Ramos (cell line): ENCODE measurements at regions not wholly inside any gene's neighbourhood (a gene's known extent, or its start where the extent isn't known, plus 50 kb on each side); places are given as distances from the start of the nearest gene placed in this dataset.
"Not testable (repeated sequence)": the region's sequence is repeated elsewhere in the genome, so short reads cannot be mapped to it uniquely, and the experiment has no call there.

ENCODE experiments used
- in situ Hi-C: fragments of 300-500 bp; cut with MboI; formaldehyde crosslinking; loops from one replicate; pipeline ENCODE4 v1.14.3; 2022; ENCODE audit warnings: low sequenced_read_pairs; ENCODE audit not compliant: unreplicated experiment

DNA sequence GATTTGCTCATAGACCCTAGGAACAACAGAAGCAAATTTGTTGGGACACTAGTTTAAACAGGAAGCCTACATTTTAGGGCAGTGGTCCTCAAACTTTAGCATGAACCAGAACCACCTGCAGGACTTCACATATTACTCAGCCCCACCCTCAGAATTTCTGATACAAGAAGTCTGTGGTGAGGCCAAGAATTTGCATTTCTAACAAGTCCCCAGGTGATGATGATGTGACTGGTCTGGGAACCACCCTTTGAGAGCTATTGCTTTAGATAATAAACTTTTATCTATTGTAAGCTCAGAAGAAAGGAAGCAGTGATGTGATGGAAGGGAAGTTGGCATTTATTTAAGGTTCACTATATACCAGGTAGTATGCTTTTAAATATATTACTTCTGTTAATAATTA lies 194.0 kb downstream of the FAM181B start:
- in situ Hi-C loops = no loop called here

DNA sequence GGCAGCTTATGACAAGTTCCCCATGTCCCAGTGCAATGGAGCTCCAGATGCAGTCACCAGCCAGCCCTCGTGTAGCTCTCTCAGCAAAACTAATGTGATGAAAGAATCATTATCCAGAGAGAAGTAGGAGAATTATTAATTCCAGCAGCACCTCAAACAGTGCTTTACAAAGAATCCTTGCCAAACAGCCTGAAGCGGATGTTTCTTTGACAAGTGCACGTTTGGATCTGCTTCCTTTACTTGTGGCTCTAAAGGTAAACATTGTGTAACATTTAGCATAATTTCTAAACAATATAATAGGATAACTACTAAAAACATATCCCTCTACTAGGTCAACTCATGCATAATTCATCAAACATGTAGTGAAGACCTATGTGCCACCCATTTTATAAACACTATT lies 197.0 kb downstream of the FAM181B start:
- in situ Hi-C loops = no loop called here

DNA sequence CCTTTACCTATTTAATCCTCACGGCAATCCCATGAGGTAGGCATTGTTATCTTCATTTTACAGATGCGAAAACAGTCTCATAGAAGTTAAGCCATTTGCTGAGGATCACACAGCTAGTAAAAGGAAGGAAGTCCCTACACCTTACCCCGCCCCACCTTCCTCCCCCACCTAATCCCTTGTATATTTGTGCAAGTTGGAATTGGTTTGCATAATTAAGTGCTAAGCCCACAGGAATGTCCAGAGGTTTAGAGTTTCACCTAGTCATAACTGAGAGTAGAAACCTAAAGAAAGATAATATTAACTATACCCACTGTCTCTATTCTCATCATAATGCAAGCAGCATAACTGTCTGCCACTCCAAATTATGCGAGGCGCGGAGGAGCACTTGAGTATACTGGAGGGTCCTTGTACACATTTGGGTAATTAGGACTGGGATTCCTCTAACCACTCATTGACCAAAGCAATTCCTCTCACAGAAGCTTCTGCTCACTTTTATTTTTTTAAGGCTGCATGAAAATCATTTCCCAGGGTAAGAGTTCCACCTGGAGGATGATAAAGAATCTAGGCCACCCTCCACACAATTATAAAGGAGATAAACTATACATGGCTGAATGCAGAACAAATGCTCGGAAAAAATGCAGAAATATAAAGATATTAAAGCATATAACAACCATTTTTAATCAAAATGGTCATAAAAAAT lies 199.9 kb downstream of the FAM181B start:
- in situ Hi-C loops = no loop called here

DNA sequence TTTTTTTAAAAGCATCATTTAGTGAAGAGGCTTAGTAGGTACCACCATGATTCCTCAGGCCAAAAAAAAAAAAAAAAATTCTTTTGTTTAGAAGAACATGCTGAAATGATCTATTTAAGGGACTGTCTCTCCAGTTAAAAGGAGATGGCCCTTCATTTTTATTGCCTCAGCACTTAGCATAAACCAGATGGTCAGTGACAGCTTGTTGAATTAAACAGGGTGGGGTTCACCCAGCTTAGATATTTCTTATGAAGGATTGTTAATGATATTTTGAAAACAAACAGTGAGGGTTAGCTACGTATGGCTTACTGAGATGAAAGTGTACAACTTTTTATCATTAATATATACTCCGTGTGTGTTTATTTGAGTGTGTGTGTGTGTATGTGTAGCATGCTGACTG lies 203.7 kb downstream of the FAM181B start:
- in situ Hi-C loops = no loop called here

DNA sequence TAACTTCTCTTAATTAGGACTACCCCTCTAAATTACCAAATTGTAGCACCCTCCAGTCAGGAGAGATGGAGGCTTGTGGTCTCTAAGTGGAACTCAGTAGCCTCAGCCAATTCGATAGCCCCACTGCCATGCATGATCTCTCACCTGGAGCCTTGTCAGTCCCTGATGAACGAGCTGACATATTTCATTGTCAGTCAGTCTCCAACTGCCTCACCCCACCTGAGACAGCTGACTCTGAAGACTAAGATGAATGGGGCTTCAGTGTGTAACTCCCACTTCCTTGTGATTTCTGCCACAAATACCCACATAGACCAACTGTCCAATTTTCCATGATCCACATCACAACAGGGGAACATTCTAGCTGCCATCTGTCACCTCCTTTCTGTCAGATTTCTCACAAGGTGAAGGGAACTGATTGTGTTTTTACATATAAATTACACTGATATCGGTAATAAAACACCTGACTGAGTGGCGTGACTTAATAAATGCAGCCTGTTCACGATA lies 206.5 kb downstream of the FAM181B start:
- in situ Hi-C loops = no loop called here

DNA sequence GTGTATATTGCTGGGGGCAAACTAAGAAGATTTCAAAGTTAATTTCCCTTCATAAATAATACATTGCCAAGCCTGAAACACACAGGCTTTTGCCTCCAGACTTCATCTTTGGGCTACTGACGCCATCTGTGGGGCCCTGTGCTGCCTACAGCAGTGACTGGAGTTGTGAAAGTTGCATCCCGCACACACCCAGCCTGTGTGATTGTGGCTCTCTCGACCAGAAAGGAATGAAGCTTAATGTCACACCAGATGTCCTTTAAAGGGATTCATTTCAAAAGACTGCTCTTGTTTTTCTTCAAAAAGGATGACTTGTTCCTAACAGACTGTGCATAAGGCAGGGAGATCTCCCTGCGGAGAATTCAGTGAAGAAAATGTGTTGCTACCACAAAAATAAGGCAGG lies 210.5 kb downstream of the FAM181B start:
- in situ Hi-C loops = no loop called here

DNA sequence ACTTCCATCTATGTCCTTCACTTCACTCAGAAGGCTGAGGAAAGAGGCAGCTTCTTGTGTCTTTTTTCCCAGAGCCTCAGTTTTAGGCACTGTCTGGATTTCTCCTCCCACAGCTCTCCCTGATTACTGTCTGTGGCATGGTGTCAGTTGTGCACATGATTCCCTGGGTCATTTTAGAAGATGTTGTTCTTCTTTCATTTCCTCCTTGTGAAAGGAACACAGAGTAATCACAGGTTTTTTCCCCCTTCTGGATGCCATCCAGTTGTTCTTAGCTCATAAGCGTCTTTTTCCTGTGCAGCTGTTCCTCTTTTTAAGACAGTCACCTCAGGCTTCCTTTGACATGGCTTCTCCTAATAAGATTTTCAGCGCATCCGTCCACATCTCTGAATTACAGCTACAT lies 212.2 kb downstream of the FAM181B start:
- in situ Hi-C loops = no loop called here

DNA sequence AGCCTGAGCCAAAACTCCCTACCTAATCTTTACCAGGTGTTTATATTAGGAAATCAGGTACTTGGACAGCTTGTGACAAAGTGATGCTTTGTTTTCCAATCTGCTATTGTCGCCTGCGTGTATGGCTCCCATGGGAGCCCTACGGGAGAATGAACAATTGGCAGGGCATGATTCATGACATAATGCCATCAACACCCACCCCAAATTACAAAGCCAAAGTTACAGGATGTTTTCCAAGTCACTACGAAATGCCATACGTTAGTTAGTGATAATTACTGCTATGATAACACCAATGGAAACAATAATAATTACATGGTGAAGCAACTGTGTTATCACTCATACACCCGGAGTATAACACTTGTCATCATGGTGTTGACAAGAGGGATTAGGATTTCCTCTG lies 226.4 kb downstream of the FAM181B start:
- in situ Hi-C loops = no loop called here

DNA sequence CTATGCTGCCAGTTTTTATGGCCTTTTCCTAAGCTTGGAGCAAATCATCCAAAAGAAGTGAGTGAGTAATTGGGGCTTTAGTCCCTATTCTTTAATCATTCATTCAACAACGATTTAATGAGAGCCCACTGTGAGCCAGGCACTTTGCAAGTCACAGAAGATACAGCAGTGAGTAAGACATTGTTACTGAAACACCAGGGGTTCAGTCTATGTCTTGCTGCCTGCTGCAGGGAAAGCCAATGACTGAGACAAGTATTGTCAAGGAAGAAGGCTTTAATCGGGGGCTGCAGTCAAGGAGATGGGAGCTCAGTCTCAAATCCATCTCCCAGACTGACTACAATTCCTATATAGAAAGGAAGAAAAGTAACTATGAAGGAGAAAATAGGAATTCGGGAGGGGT lies 228.3 kb downstream of the FAM181B start:
- in situ Hi-C loops = no loop called here

DNA sequence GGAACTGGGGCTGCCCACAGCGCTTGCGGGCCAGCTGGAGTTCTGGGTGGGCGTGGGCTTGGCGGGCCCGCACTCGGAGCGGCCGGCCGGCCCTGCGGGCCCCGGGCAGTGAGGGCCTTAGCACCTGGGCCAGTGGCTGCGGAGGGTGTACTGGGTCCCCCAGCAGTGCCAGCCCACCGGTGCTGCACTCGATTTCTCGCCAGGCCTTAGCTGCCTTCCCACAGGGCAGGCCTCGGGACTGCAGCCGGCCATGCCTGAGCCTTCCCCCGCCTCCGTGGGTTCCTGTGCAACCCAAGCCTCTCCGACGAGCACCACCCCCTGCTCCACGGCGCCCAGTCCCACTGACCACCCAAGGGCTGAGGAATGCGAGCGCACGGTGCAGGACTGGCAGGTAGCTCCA lies 232.5 kb downstream of the FAM181B start:
- in situ Hi-C loops = not testable (repeated sequence)

DNA sequence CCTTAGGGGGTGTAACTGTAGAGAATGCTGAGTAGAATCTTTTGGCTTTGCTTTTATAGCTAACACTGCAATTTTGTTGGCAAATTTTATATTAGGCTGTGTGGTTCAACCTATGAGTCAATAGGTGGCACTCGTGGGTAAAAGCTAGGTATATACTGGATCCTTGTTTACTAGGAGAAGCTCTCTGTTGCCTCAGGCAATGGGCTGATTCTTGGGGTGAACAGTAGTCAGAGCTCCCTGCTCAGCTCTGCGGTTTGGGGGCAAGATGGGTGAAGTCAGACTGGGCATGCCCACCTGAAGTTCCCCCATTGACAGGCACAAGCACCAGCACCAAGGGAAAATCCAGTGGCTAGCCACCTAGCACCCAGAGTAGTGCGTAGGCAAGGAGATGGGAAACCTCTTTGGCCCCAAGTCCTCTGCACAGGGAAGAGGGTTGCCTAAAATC lies 238.7 kb downstream of the FAM181B start:
- in situ Hi-C loops = no loop called here

DNA sequence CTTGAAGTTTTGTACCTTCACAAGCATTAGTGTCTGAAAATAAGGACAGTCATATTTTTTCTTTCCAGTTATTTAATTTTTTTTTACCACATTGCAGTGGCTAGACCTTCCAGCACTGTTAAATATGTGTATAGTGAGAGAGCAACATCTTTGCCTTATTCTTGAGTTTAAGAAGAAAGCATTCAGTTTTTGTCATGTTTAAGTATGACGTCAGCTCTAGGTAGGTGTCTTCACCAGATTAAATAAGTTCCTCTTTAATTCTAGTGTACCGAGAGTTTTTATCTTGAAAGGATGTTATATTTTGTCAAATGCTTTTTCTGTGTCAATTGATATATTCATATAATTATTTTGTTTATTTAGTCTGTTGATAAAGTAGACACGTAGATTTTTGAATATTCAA lies 258.8 kb downstream of the FAM181B start:
- in situ Hi-C loops = no loop called here

DNA sequence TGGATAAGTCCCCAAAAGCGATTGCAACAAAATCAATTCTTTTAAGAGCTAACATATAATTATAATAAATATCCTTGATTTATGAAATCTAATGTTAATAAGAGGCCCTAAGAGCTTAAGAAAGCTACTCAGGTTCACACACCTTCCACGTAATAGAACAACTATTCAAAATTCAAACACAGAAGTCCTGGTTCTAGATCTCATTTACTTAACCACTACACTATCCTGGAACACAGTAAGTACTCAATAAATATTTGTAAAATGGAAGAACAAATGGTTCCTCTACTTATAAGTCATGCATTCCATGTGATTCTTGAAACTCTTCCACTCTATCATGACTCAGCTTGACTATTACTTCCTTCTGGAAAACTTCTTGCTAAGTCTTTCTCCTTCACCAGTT lies 268.2 kb downstream of the FAM181B start:
- in situ Hi-C loops = no loop called here

DNA sequence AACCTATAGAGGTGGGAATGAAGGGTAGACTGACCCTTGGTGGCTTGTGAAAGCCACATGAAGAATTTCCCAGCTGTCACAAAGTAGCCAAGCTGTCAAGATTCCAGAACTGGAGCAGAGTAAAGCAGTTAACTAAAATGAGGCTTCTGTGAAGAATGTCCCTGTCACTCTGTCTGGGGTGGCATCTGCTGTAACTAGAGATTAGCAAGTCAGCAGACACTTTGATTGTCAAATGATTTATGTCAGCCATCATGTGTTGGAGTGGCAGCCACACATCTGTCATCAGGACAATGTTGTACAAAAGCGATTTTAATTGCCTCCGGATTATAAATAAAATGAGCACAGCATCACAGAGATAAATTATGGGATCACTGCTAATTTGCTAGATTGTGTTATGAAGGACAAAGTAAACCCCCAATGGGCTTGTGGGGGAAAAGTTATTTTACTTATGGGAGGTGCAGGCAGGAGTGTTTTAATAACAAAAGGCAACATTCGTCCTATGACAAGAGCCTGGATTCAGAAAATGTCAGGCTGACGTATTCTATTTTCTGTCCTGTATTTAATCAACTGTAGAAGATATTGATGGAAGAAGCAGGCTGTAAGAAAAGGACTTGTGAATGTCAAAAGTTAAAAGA lies 270.9 kb downstream of the FAM181B start:
- in situ Hi-C loops = no loop called here

DNA sequence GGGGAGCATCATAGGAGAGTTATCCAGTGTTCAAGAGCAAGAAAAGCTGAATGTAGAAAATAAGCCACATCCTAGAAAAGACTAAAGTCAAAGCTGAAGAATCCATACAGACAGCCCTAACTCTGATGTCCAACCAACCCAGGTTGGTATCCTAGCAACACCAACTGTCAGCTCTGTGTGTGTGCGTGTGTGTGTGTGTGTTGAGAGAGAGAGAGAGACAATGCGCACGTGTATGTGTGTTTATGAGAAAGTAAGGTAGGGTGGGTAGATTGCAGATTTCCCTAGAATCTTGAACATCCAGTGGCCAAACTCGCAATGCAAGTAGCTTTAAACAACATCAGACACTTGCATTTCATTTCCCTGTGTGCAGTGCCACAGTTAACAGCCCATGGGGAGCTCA lies 274.9 kb downstream of the FAM181B start:
- in situ Hi-C loops = no loop called here

DNA sequence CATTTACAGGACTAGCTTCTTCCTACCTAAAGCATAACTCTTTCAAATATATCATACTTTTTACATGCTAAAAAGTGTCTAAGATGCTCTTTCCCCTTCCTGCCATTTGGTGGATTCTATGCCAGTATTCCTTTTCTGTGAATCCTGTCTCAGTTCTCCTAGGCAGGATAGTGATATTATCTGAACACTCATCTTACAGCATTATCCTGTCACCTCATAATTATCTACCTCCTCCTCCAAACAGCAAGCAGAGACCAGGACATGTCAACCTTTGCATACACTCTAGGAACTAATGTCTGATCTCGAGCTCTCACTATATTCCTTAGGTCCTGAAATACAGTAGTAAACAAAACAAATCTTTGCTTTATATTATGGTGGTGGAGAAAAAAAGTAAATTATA lies 275.5 kb downstream of the FAM181B start:
- in situ Hi-C loops = no loop called here

DNA sequence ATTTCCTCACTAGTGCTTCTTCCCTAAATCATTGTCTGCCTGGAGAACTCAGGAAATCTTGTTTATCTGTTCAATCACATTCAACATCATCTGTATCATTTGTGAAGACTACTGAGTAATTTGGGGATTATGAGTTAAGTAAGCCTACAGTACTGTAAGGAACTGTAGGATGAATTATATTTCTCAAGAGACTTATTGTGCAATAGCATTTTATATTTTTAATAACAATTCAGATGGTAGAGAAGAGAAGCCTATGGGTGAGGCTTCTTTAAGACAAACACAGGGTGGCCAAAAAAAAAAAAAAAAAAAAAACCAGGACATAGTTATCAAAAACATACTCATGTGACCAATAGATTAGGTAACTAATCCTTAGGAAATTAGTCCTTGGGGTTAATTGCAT lies 282.7 kb downstream of the FAM181B start:
- in situ Hi-C loops = no loop called here

DNA sequence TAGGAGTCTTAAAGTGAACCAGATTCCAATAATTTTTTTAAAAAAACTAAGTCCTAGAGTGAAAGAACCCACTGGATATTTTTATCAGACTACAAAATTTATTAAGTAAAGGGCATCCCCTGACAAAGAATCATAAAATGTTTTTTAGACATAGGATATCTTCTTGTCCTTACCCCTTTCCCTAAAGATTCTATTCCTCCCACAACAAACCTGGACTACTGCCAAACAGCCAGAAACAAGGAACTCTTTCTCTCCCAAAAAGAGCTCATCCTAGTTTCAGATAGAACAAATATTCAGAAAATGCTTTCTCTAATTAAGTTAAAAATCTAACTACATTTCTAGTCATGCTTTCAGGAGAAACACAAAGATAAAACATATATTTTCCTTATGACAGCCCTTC lies 327.1 kb downstream of the FAM181B start:
- in situ Hi-C loops = no loop called here

DNA sequence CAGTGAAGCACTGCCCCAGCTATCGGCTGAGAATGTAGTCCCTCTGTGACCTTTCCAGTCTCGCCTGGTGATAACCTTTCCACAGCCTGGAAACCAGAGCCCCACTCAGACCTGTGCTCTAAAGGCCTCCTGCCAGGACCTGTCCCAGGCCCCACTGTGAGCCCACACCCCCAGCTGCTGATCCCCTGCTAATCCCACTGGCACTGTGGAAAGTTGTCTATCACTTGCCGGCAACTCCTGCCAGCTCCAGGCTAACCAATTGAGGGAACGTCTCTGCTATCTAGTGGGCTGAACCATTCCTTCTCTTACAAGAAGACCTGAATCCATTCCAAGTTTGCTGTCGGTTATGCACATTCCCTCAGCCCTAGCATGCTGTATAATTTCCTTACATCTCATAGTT lies 328.2 kb downstream of the FAM181B start:
- in situ Hi-C loops = no loop called here

DNA sequence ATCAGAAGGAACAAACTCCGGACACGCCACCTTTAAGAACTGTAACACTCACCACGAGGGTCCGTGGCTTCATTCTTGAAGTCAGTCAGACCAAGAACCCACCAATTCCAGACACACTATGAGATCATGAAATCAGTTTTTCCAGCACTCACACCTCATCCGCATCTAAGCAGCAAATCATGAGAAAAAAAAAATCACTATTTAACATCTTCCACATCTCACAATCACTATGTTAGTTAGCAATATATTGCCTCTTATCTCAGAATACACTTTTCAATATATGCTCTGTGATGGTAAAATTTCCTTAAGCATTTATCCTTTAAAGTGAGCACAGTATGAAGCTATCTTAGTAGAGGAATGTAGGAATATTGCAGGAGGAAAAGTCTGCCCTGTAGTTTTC lies 328.7 kb downstream of the FAM181B start:
- in situ Hi-C loops = no loop called here

DNA sequence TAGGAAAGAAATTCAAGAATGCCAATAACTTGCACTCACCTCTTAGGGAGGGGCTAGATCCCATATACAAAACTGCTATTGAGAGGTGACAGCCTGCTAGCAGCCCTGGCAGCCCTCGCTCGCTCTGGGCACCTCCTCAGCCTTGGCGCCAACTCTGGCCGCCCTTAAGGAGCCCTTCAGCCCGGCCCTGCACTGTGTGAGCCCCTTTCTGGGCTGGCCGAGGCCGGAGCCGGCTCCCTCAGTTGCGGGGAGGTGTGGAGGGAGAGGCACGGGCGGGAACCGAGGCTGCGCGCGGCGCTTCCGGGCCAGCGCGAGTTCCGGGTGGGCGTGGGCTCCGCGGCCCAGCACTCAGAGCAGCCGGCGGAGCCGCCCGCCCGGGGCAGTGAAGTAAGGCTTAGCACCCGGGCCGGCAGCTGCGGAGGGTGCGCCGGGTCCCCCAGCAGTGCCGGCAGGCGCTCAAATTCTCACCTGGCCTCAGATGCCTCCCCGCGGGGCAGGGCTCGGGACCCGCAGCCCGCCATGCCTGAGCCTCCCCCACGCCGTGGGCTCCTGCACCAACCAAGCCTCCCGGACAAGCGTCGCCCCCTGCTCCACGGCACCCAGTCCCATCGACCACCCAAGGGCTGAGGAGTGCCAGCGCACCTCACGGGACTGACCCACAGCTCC lies 329.9 kb downstream of the FAM181B start:
- in situ Hi-C loops = no loop called here
